Rectal smooth muscle tissue (tissue), 1 donor: ENCODE measurements at regions not wholly inside any gene's neighbourhood (a gene's known extent, or its start where the extent isn't known, plus 50 kb on each side); places are given as distances from the start of the nearest gene placed in this dataset.
"Not testable (repeated sequence)": the region's sequence is repeated elsewhere in the genome, so short reads cannot be mapped to it uniquely, and the experiment has no call there.

Experiments used
- H3K27ac ChIP-seq: one replicate; pipeline ENCODE4 v1.7.0; 2013; ENCODE audit warnings: low read depth, low read length, inconsistent platforms
- H3K27me3 ChIP-seq: one replicate; pipeline ENCODE4 v1.7.0; 2013; ENCODE audit warnings: low read length; ENCODE audit not compliant: control insufficient read depth, insufficient read depth
- H3K36me3 ChIP-seq: one replicate; pipeline ENCODE4 v1.7.0; 2013; ENCODE audit warnings: low read length; ENCODE audit not compliant: control insufficient read depth, insufficient read depth
- H3K4me1 ChIP-seq: one replicate; pipeline ENCODE4 v1.7.0; 2013; ENCODE audit warnings: low read length; ENCODE audit not compliant: control insufficient read depth, insufficient read depth
- H3K4me3 ChIP-seq: one replicate; pipeline ENCODE4 v1.7.0; 2013; ENCODE audit warnings: low read length
- H3K9ac ChIP-seq: one replicate; pipeline ENCODE4 v1.7.0; 2013; ENCODE audit warnings: low read length

DNA sequence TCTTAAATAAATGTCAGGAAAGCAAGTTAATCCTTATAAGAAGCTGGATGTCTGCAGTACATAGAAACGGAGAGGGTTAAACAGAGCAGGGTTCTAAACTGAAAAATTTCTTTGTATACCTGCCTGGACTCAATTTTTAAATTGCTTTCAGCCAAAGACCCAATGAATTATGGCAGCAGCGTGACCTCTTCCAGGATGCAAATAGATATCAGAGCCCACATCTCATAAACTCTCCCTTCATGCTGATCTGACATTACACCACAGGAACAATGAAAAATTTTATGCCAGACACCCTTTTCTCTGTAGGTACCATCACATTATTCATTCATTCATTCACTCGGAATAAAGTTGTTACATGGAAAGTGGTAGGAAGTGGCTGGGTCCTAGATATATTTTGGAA, 236.4 kb downstream of the NUF2 start:
- Histone ChIP-seq H3K27ac (no peak overlapping the region), H3K36me3 (no peaks in the 10 kb centered on the region), H3K4me1 (no peaks in the 10 kb centered on the region), H3K27me3 (no peaks in the 10 kb centered on the region), H3K9ac (no peak overlapping the region), H3K4me3 (no peak overlapping the region)

- no peaks in the 10 kb centered on the region for H3K27me3 ChIP-seq
- H3K36me3 ChIP-seq: no peaks in the 10 kb centered on the region
- no peaks in the 10 kb centered on the region for H3K4me1 ChIP-seq
- no peak overlapping the region for H3K9ac ChIP-seq
- no peak overlapping the region for H3K4me3 ChIP-seq
- H3K27ac ChIP-seq: no peak overlapping the region
Measured at GRCh38 chr1:163561580-163562295, 240.0 kb downstream of the NUF2 start.

DNA sequence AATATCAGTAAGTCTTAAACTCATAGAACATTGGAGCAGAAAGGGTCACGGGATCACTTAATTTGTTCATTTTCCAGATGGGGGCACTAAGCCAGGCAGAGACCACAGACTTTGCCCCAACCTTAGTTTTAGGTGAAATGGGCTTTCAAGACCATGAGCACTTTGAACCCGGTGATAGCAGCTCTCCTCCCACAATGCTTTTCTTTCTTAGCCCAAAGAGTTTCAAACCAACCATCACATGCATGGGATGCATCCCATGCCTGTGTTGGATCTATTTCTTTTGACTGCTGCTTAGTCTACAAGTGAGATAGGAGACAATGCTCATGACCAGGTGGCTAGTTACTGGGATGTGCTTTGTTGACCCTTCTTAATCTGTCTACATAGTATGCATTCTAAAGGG, 240.6 kb downstream of the NUF2 start:
- no peaks in the 10 kb centered on the region for H3K27me3 ChIP-seq
- H3K27ac ChIP-seq: no peak overlapping the region
- H3K36me3 ChIP-seq: no peaks in the 10 kb centered on the region
- H3K4me1 ChIP-seq: no peaks in the 10 kb centered on the region
- no peak overlapping the region for H3K4me3 ChIP-seq
- no peak overlapping the region for H3K9ac ChIP-seq

DNA sequence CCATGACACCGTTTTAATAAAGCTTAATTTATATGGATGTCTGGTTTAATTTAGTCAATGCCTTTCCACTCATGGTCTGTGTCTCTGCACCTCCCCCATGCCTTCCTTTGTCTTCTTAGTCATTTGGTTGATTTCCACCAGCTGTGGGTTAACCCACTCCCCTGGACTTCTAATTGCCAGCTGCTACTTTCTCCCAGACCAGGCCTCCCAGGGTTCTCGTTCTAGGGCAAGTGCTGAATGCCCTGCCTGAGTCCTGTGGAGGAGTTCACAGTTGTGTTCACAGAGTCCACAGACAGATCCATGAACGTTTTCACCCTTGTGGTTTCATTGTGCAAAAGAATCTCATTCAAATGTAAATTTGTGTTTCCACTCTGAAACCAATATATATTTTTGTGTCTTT, 243.4 kb downstream of the NUF2 start:
- no peaks in the 10 kb centered on the region for H3K36me3 ChIP-seq
- H3K4me1 ChIP-seq: no peaks in the 10 kb centered on the region
- H3K9ac ChIP-seq: no peak overlapping the region
- no peaks in the 10 kb centered on the region for H3K27me3 ChIP-seq
- no peak overlapping the region for H3K27ac ChIP-seq
- H3K4me3 ChIP-seq: no peak overlapping the region

DNA sequence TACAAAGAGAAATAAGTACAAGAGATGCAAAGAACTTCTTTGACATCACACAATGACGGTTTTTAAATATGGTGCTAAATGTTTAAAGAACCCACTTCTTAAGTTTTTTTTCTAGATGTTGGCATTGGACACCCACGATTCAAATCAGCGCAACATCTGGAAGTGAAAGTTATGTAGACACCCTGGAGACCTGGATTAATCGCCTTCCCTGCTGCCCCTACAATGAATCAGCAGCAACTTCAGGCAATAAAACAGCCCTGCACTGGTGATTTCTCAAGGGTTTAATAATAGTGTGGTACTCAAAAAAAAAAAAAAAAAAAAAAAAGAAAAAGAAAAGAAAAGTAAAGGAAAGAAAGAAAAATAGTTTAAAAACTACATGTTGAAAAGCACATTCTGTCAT, 248.3 kb downstream of the NUF2 start:
- Histone ChIP-seq H3K27ac (no peak overlapping the region), H3K4me1 (no peaks in the 10 kb centered on the region), H3K27me3 (no peaks in the 10 kb centered on the region), H3K4me3 (no peak overlapping the region), H3K9ac (no peak overlapping the region), H3K36me3 (no peaks in the 10 kb centered on the region)

GRCh38 chr1:163571950-163572349, 250.2 kb downstream of the NUF2 start:
- H3K27me3 ChIP-seq: no peaks in the 10 kb centered on the region
- no peak overlapping the region for H3K4me3 ChIP-seq
- H3K27ac ChIP-seq: no peak overlapping the region
- no peaks in the 10 kb centered on the region for H3K4me1 ChIP-seq
- no peak overlapping the region for H3K9ac ChIP-seq
- H3K36me3 ChIP-seq: no peaks in the 10 kb centered on the region

GRCh38 chr1:163574119-163574518, 252.4 kb downstream of the NUF2 start:
- no peak overlapping the region for H3K4me3 ChIP-seq
- H3K36me3 ChIP-seq: no peaks in the 10 kb centered on the region
- no peaks in the 10 kb centered on the region for H3K27me3 ChIP-seq
- no peak overlapping the region for H3K9ac ChIP-seq
- H3K27ac ChIP-seq: no peak overlapping the region
- no peaks in the 10 kb centered on the region for H3K4me1 ChIP-seq

- Histone ChIP-seq H3K36me3 (no peaks in the 10 kb centered on the region), H3K4me1 (no peaks in the 10 kb centered on the region), H3K4me3 (no peak overlapping the region), H3K27me3 (no peaks in the 10 kb centered on the region), H3K27ac (no peak overlapping the region), H3K9ac (no peak overlapping the region)
Measured at GRCh38 chr1:163580926-163581325, 259.2 kb downstream of the NUF2 start.

- Histone ChIP-seq H3K4me3 (no peak overlapping the region), H3K36me3 (no peaks in the 10 kb centered on the region), H3K9ac (no peak overlapping the region), H3K27me3 (no peaks in the 10 kb centered on the region), H3K27ac (no peak overlapping the region), H3K4me1 (no peaks in the 10 kb centered on the region)
Measured at GRCh38 chr1:163583661-163584181, 262.0 kb downstream of the NUF2 start.

DNA sequence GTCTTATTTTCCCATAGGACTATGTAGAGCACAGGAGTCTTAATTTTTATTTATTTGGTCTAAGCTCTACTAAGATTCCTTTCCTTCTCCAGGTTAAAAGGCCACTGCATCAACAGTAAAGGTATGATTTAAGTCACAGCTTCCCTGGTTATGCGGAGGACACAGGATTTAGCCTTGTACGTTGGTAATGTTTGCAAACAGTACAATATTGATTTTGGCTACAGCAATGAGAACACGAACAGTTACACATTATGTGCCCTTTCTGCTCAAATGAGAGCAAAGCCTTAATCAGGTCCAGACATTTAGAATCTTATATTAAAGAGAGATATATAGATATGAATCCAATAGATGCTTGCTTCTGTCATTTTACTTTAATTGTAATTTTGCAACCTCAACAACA, 264.0 kb downstream of the NUF2 start:
- Histone ChIP-seq H3K36me3 (no peaks in the 10 kb centered on the region), H3K9ac (no peak overlapping the region), H3K4me3 (no peak overlapping the region), H3K4me1 (no peaks in the 10 kb centered on the region), H3K27ac (no peak overlapping the region), H3K27me3 (no peaks in the 10 kb centered on the region)

DNA sequence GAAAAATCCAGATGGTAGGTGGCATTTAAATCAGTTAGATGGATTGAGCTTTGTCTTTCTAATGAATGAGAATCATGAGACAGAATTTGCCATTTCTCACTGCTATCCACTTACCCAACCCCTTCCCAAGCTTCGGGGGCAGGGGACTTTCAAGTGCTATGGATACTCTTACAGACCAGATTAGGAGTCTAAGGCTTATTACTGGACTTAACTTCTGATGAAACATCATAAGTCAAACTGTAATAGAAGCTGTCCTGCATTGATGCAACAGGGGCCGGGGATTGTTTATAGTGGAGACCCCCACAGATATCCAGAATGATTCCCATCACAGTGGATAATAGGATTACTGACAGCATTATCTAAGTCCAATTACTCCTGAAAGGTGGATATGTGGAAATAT, 267.0 kb downstream of the NUF2 start:
- no peaks in the 10 kb centered on the region for H3K4me1 ChIP-seq
- no peak overlapping the region for H3K9ac ChIP-seq
- H3K4me3 ChIP-seq: no peak overlapping the region
- no peaks in the 10 kb centered on the region for H3K36me3 ChIP-seq
- H3K27me3 ChIP-seq: no peaks in the 10 kb centered on the region
- no peak overlapping the region for H3K27ac ChIP-seq

DNA sequence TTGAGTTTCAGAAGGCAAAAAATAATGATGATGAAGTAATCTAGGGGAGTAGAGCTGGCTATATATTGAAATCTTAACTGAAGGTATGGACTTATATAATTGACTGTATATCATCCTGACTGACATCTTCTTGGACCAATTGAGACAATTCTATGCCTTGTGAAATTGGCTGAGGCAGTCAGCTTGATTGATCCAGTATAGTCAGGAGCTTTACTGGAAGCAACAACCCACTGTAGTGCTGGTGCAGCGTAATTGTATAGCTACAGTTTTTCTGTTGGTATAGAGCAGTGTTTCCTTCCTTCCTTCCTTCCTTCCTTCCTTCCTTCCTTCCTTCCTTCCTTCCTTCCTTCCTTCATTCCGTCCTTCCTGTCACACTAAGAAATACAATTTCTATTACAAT, 268.0 kb downstream of the NUF2 start:
- H3K9ac ChIP-seq: no peak overlapping the region
- no peak overlapping the region for H3K27ac ChIP-seq
- H3K4me3 ChIP-seq: no peak overlapping the region
- no peaks in the 10 kb centered on the region for H3K4me1 ChIP-seq
- no peaks in the 10 kb centered on the region for H3K27me3 ChIP-seq
- no peaks in the 10 kb centered on the region for H3K36me3 ChIP-seq

- not testable (repeated sequence) for H3K4me1 ChIP-seq, H3K4me3 ChIP-seq, H3K36me3 ChIP-seq, H3K27ac ChIP-seq, H3K9ac ChIP-seq, H3K27me3 ChIP-seq
Measured at GRCh38 chr1:163591131-163591530, 269.4 kb downstream of the NUF2 start.
